PC-9 (cell line): ENCODE measurements at regions not wholly inside any gene's neighbourhood (a gene's known extent, or its start where the extent isn't known, plus 50 kb on each side); places are given as distances from the start of the nearest gene placed in this dataset.

Experiments used
- CTCF ChIP-seq: fragments of 200-600 bp; sonication (generic); conservative IDR thresholded peaks from 2 replicates; pipeline ENCODE4 v1.6.1; 2017; ENCODE audit warnings: mixed run types, antibody characterized with exemption, mild to moderate bottlenecking, moderate library complexity
- EZH2 ChIP-seq: fragments of 200-600 bp; sonication (generic); IDR thresholded peaks from 2 replicates; pipeline ENCODE4 v1.8.0; 2017; ENCODE audit warnings: antibody characterized with exemption, low read depth

- TF ChIP-seq CTCF = no peak
- no peak for TF ChIP-seq EZH2
These were observed 89.2 kb downstream of the AREG start for GRCh38 chr4:74534121-74534520.
